Activated naive CD8-positive, alpha-beta T cell (primary cell): ENCODE measurements at regions not wholly inside any gene's neighbourhood (a gene's known extent, or its start where the extent isn't known, plus 50 kb on each side); places are given as distances from the start of the nearest gene placed in this dataset.
"Not testable (repeated sequence)": the region's sequence is repeated elsewhere in the genome, so short reads cannot be mapped to it uniquely, and the experiment has no call there.

Experiments
- H3K27ac Mint-ChIP-seq: one replicate; pipeline ENCODE4 v1.8.0; 2021; ENCODE audit warnings: mixed read lengths
- H3K27me3 Mint-ChIP-seq: one replicate; pipeline ENCODE4 v1.8.0; 2021; ENCODE audit warnings: mixed read lengths
- H3K36me3 Mint-ChIP-seq: one replicate; pipeline ENCODE4 v1.8.0; 2021; ENCODE audit warnings: mixed read lengths
- H3K4me1 Mint-ChIP-seq: one replicate; pipeline ENCODE4 v1.8.0; 2021; ENCODE audit warnings: low read depth, mixed read lengths
- H3K4me3 Mint-ChIP-seq: one replicate; pipeline ENCODE4 v1.8.0; 2021; ENCODE audit warnings: mild to moderate bottlenecking, mixed read lengths
- H3K9me3 Mint-ChIP-seq: one replicate; pipeline ENCODE4 v1.8.0; 2021; ENCODE audit warnings: low read depth, mixed read lengths

DNA sequence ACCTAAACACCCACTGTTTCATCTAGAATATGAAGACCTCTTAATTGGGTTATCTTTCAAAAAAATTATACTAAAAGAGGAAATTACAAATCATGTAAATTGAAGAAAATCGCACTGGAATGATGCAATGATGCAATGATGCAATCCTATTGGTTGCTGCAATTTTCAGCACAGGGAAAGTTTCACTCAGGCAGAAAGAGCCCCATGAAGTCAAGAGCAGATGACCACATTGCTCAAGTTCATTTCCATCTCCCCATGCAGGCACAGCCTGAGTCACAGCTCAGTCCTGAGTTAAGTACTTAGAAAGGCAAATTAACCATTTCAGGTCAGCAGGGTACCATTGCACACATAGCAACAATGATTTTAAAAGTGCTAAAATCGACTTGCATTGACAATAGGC is 180.3 kb upstream of the MYO3A start:
- H3K27me3 Mint-ChIP-seq, result peaks cover 1% of the 10 kb centered on the region
- no peak overlapping the region for H3K4me3 Mint-ChIP-seq
- H3K4me1 Mint-ChIP-seq, result no peaks in the 10 kb centered on the region
- no peaks in the 10 kb centered on the region for H3K36me3 Mint-ChIP-seq
- no peak overlapping the region for H3K27ac Mint-ChIP-seq
- H3K9me3 Mint-ChIP-seq, result no peaks in the 10 kb centered on the region

- not testable (repeated sequence) for H3K27me3 Mint-ChIP-seq, H3K4me1 Mint-ChIP-seq, H3K4me3 Mint-ChIP-seq, H3K36me3 Mint-ChIP-seq, H3K27ac Mint-ChIP-seq, H3K9me3 Mint-ChIP-seq
Measured at GRCh38 chr10:25755874-25756273, 178.2 kb upstream of the MYO3A start.

DNA sequence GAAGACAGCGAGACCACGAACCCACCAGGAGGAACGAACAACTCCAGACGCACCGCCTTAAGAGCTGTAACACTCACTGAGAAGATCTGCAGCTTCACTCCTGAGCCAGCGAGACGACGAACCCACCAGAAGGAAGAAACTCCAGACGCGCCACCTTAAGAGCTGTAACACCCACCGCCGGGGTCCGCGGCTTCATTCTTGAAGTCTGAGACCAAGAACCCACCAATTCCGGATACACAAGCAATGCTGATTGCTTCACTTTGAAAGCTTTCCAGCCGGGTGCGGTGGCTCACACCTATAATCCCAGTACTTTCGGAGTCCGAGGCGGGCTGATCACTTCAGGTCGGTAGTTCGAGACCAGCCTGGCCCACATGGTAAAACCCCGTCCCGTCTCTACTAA is 177.2 kb upstream of the MYO3A start:
- H3K36me3 Mint-ChIP-seq, result no peaks in the 10 kb centered on the region
- peaks cover 1% of the 10 kb centered on the region for H3K27me3 Mint-ChIP-seq
- H3K27ac Mint-ChIP-seq, result no peak overlapping the region
- H3K4me3 Mint-ChIP-seq, result no peak overlapping the region
- no peaks in the 10 kb centered on the region for H3K4me1 Mint-ChIP-seq
- no peaks in the 10 kb centered on the region for H3K9me3 Mint-ChIP-seq

- H3K27ac Mint-ChIP-seq, result no peak overlapping the region
- H3K9me3 Mint-ChIP-seq, result no peaks in the 10 kb centered on the region
- no peaks in the 10 kb centered on the region for H3K4me1 Mint-ChIP-seq
- H3K27me3 Mint-ChIP-seq, result peaks cover 3% of the 10 kb centered on the region
- H3K36me3 Mint-ChIP-seq, result no peaks in the 10 kb centered on the region
- no peak overlapping the region for H3K4me3 Mint-ChIP-seq
Measured at GRCh38 chr10:25758041-25758457, 176.0 kb upstream of the MYO3A start.

- no peaks in the 10 kb centered on the region for H3K36me3 Mint-ChIP-seq
- H3K4me1 Mint-ChIP-seq, result no peaks in the 10 kb centered on the region
- no peaks in the 10 kb centered on the region for H3K9me3 Mint-ChIP-seq
- H3K27ac Mint-ChIP-seq, result no peak overlapping the region
- H3K4me3 Mint-ChIP-seq, result no peak overlapping the region
- H3K27me3 Mint-ChIP-seq, result peaks cover 3% of the 10 kb centered on the region
Measured at GRCh38 chr10:25758511-25758910, 175.5 kb upstream of the MYO3A start.

DNA sequence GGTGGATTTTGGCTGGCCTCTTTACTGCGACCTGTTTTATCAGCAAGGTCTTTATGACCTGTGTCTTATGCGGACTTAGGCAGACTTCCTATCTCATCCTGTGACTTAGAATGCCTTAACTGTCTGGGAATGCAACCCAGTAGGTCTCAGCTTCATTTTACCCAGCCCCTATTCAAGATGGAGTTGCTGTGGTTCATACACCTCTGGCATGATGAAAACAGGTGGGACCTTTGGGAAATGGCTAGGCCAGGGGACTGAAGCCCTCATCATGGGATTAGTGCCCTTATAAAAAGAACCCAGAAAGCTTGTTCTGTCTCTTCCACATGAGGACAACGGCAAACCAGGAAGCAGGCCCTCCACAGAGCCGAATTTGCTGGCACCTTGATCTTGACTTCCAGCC is 172.1 kb upstream of the MYO3A start:
- Mint-ChIP-seq H3K27ac (no peak overlapping the region), H3K27me3 (peaks cover 10% of the 10 kb centered on the region), H3K4me1 (no peaks in the 10 kb centered on the region), H3K4me3 (no peak overlapping the region), H3K9me3 (no peaks in the 10 kb centered on the region), H3K36me3 (no peaks in the 10 kb centered on the region)

- Mint-ChIP-seq H3K27me3 (peaks cover 12% of the 10 kb centered on the region), H3K9me3 (no peaks in the 10 kb centered on the region), H3K36me3 (no peaks in the 10 kb centered on the region), H3K4me3 (no peak overlapping the region), H3K4me1 (no peaks in the 10 kb centered on the region), H3K27ac (no peak overlapping the region)
Measured at GRCh38 chr10:25766213-25766612, 167.8 kb upstream of the MYO3A start.

- H3K4me1 Mint-ChIP-seq, result no peaks in the 10 kb centered on the region
- no peaks in the 10 kb centered on the region for H3K9me3 Mint-ChIP-seq
- H3K36me3 Mint-ChIP-seq, result no peaks in the 10 kb centered on the region
- H3K27me3 Mint-ChIP-seq, result peaks cover 12% of the 10 kb centered on the region
- H3K27ac Mint-ChIP-seq, result no peak overlapping the region
- H3K4me3 Mint-ChIP-seq, result no peak overlapping the region
Measured at GRCh38 chr10:25766687-25767221, 167.3 kb upstream of the MYO3A start.

DNA sequence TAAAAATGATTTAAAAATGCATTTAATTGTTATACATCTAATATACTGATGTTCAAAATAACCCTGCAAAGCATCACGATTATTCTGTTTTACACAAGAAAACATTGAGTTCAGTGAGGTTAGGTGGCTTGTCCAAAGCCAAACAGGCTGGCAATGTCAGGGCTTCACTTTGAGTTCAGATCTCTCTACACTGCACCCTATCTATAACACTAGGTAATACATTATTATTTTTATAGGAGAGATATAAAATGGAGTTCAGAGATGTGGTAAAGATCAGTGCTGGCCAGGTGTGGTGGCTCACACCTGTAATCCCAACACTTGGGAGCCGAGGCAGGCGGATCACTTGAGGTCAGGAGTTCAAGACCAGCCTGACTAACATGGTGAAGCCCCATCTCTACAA is 165.9 kb upstream of the MYO3A start:
- Mint-ChIP-seq H3K4me3 (no peak overlapping the region), H3K27me3 (peaks cover 13% of the 10 kb centered on the region), H3K36me3 (no peaks in the 10 kb centered on the region), H3K27ac (no peak overlapping the region), H3K4me1 (no peaks in the 10 kb centered on the region), H3K9me3 (no peaks in the 10 kb centered on the region)

- Mint-ChIP-seq H3K4me1 (no peaks in the 10 kb centered on the region), H3K27me3 (peaks cover 3% of the 10 kb centered on the region), H3K27ac (no peak overlapping the region), H3K4me3 (no peak overlapping the region), H3K36me3 (no peaks in the 10 kb centered on the region), H3K9me3 (peaks cover 6% of the 10 kb centered on the region)
Measured at GRCh38 chr10:25778646-25779045, 155.4 kb upstream of the MYO3A start.

- Mint-ChIP-seq H3K27me3 (peaks cover 5% of the 10 kb centered on the region), H3K36me3 (no peaks in the 10 kb centered on the region), H3K4me1 (no peaks in the 10 kb centered on the region)
Measured at GRCh38 chr10:25786161-25786560, 147.9 kb upstream of the MYO3A start.

DNA sequence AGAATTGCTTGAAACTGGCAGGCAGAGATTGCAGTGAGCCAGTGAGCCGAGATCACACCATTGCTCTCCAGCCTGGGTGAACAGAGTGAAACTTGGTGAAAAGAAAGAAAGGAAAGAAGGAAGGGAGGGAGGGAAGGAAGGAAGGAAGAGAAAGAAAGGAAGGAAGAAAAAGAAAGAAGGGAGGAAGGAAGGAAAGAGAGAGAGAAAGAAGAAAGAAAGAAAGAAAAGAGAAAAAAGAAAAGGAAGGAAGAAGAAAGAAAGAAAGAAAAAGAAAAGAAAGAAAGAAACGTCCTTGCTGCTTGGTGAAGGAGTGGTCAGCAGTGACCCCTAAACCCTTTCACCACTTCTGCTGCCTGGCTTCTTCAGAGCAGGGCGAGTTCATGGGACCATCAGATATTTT is 147.1 kb upstream of the MYO3A start:
- Mint-ChIP-seq H3K36me3 (no peaks in the 10 kb centered on the region), H3K27me3 (peaks cover 5% of the 10 kb centered on the region), H3K4me3 (no peak overlapping the region), H3K27ac (no peak overlapping the region), H3K4me1 (no peaks in the 10 kb centered on the region), H3K9me3 (no peaks in the 10 kb centered on the region)

More at GRCh38 chr10:25786161-25786560, 147.9 kb upstream of the MYO3A start:
- no peak overlapping the region for H3K27ac Mint-ChIP-seq
- H3K4me3 Mint-ChIP-seq, result no peak overlapping the region
- no peaks in the 10 kb centered on the region for H3K9me3 Mint-ChIP-seq

DNA sequence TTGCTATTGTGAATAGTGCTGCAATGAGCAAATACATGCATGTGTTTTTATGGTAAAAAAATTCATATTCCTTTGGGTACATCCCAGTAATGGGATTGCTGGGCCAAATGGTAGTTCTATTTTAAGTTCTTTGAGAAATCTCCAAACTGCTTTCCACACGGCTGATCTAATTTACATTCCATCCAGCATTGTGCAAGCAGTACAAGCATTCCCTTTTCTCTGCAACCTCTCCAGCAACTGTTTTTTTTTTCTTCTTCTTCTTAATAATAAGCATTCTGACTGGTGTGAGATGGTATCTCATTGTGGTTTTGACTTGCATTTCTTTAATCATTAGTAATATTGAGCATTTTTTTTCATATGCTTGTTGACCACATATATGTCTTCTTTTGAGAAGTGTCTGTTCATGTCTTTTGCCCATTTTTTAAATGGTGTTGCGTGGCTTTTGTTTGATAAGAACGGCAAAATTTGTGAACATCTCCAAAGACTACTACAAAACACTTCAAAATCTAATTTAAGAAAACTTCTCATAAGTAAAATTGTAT is 136.1 kb upstream of the MYO3A start:
- no peaks in the 10 kb centered on the region for H3K36me3 Mint-ChIP-seq
- H3K27me3 Mint-ChIP-seq, result peaks cover 1% of the 10 kb centered on the region
- no peaks in the 10 kb centered on the region for H3K4me1 Mint-ChIP-seq
- H3K27ac Mint-ChIP-seq, result no peak overlapping the region
- no peak overlapping the region for H3K4me3 Mint-ChIP-seq
- no peaks in the 10 kb centered on the region for H3K9me3 Mint-ChIP-seq

GRCh38 chr10:25804505-25804904 is 129.5 kb upstream of the MYO3A start:
- H3K27me3 Mint-ChIP-seq, result no peaks in the 10 kb centered on the region
- H3K4me1 Mint-ChIP-seq, result no peaks in the 10 kb centered on the region
- no peaks in the 10 kb centered on the region for H3K36me3 Mint-ChIP-seq
- H3K9me3 Mint-ChIP-seq, result no peaks in the 10 kb centered on the region
- no peak overlapping the region for H3K4me3 Mint-ChIP-seq
- no peak overlapping the region for H3K27ac Mint-ChIP-seq

- Mint-ChIP-seq H3K27me3 (no peaks in the 10 kb centered on the region), H3K36me3 (no peaks in the 10 kb centered on the region), H3K4me1 (no peaks in the 10 kb centered on the region), H3K9me3 (no peaks in the 10 kb centered on the region), H3K4me3 (no peak overlapping the region), H3K27ac (no peak overlapping the region)
Measured at GRCh38 chr10:25805986-25806385, 128.0 kb upstream of the MYO3A start.

GRCh38 chr10:25808372-25808771 is 125.7 kb upstream of the MYO3A start:
- no peaks in the 10 kb centered on the region for H3K4me1 Mint-ChIP-seq
- H3K36me3 Mint-ChIP-seq, result no peaks in the 10 kb centered on the region
- no peaks in the 10 kb centered on the region for H3K9me3 Mint-ChIP-seq
- no peak overlapping the region for H3K4me3 Mint-ChIP-seq
- H3K27me3 Mint-ChIP-seq, result no peaks in the 10 kb centered on the region
- no peak overlapping the region for H3K27ac Mint-ChIP-seq
